PC-3 (cell line): ENCODE measurements at regions not wholly inside any gene's neighbourhood (a gene's known extent, or its start where the extent isn't known, plus 50 kb on each side); places are given as distances from the start of the nearest gene placed in this dataset.
"Not testable (repeated sequence)": the region's sequence is repeated elsewhere in the genome, so short reads cannot be mapped to it uniquely, and the experiment has no call there.

Experiments
- EZH2 ChIP-seq: fragments of 300-600 bp; sonication (generic); IDR thresholded peaks from one replicate; pipeline ENCODE4 v1.6.1; 2017; ENCODE audit warnings: antibody characterized with exemption, mild to moderate bottlenecking, low read length; ENCODE audit not compliant: unreplicated experiment
- EZH2phosphoT487 ChIP-seq: fragments of 300-600 bp; sonication (generic); IDR thresholded peaks from 2 replicates; pipeline ENCODE4 v1.6.1; 2018; ENCODE audit warnings: mild to moderate bottlenecking, antibody characterized with exemption, low read length, borderline replicate concordance
- TF ChIP-seq, protein P1 (sequence below): fragments of 300-600 bp; sonication (generic); conservative IDR thresholded peaks from 2 replicates; pipeline ENCODE4 v1.5.1; 2017; ENCODE audit warnings: antibody characterized with exemption, low read depth, mild to moderate bottlenecking, low read length

DNA sequence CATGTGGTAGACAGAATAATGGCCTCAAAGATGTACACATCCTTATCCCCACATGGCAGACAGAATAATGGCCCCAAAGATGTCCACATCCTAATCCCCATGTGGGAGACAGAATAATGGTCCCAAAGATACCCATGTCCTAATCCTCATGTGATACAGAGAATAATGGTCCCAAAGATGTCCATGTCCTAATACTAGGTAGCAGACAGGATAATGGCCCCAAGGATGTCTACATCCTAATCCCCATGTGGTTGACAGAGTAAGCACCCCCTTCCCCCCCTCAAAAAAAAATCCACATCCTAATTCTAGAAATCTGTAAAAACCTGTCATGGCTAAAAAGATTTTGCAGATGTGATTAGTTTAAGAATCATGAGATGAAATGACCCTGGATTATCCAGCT is 4484.7 kb upstream of the OR11H1 start:
- TF ChIP-seq, protein P1, sequence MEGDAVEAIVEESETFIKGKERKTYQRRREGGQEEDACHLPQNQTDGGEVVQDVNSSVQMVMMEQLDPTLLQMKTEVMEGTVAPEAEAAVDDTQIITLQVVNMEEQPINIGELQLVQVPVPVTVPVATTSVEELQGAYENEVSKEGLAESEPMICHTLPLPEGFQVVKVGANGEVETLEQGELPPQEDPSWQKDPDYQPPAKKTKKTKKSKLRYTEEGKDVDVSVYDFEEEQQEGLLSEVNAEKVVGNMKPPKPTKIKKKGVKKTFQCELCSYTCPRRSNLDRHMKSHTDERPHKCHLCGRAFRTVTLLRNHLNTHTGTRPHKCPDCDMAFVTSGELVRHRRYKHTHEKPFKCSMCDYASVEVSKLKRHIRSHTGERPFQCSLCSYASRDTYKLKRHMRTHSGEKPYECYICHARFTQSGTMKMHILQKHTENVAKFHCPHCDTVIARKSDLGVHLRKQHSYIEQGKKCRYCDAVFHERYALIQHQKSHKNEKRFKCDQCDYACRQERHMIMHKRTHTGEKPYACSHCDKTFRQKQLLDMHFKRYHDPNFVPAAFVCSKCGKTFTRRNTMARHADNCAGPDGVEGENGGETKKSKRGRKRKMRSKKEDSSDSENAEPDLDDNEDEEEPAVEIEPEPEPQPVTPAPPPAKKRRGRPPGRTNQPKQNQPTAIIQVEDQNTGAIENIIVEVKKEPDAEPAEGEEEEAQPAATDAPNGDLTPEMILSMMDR = not testable (repeated sequence)
- TF ChIP-seq EZH2, EZH2phosphoT487: not testable (repeated sequence)
